ENCODE measurements at regions not wholly inside any gene's neighbourhood (a gene's known extent, or its start where the extent isn't known, plus 50 kb on each side); places are given as distances from the start of the nearest gene placed in this dataset.

GRCh38 chr12:110794623-110795280, 52.0 kb upstream of the CCDC63 start:
- peak; percentile 7 for DNase-seq

GRCh38 chr12:110796952-110797351, 49.8 kb upstream of the CCDC63 start:
- no peak for DNase-seq

Measured in eye (tissue), 1 donor.